H1 (cell line): ENCODE measurements at regions not wholly inside any gene's neighbourhood (a gene's known extent, or its start where the extent isn't known, plus 50 kb on each side); places are given as distances from the start of the nearest gene placed in this dataset.

Experiments used
- BACH1 ChIP-seq: IDR thresholded peaks from 2 replicates; pipeline ENCODE4 v1.6.1; 2012; ENCODE audit warnings: low read length, improper control_type of control experiment
- CBX5 ChIP-seq: fragments of 300-800, 300-1000 bp; sonication (generic); IDR thresholded peaks from 2 replicates; pipeline ENCODE4 v1.7.1; 2016; ENCODE audit warnings: antibody characterized with exemption, low read length, low read depth
- EZH2 ChIP-seq: fragments of 200-600 bp; sonication (generic); IDR thresholded peaks from 2 replicates; pipeline ENCODE4 v1.7.1; 2012; ENCODE audit warnings: low read depth, mild to moderate bottlenecking, moderate library complexity, low read length, inconsistent platforms; ENCODE audit not compliant: severe bottlenecking
- KDM4A ChIP-seq: IDR thresholded peaks from one replicate; pipeline ENCODE4 v1.7.1; 2012; ENCODE audit warnings: low read depth, mild to moderate bottlenecking, moderate library complexity, low read length, inconsistent platforms; ENCODE audit not compliant: severe bottlenecking
- POLR2AphosphoS5 ChIP-seq: IDR thresholded peaks from 2 replicates; pipeline ENCODE4 v1.6.1; 2011; ENCODE audit warnings: low read depth, low read length
- RNF2 ChIP-seq: fragments of 200-900, 300-1000 bp; sonication (generic); IDR thresholded peaks from 2 replicates; pipeline ENCODE4 v1.7.1; 2016; ENCODE audit warnings: borderline replicate concordance, low read depth, mild to moderate bottlenecking, antibody characterized with exemption, low read length; ENCODE audit not compliant: poor library complexity, severe bottlenecking; ENCODE audit errors: missing control alignments
- TCF12 ChIP-seq: IDR thresholded peaks from 2 replicates; pipeline ENCODE4 v1.6.1; 2011; ENCODE audit warnings: low read depth, mild to moderate bottlenecking, low read length

- TF ChIP-seq RNF2, result no peak
- TF ChIP-seq BACH1, result no peak
- TF ChIP-seq EZH2, result no peak
- TF ChIP-seq KDM4A, result no peak
- no peak for TF ChIP-seq TCF12
- no peak for TF ChIP-seq CBX5
- TF ChIP-seq POLR2AphosphoS5, result no peak
Measured at GRCh38 chr18:71485611-71486010, 1058.5 kb downstream of the CBLN2 start (continued).
